HG02973 (cell line): ENCODE measurements at regions not wholly inside any gene's neighbourhood (a gene's known extent, or its start where the extent isn't known, plus 50 kb on each side); places are given as distances from the start of the nearest gene placed in this dataset.
"Not testable (repeated sequence)": the region's sequence is repeated elsewhere in the genome, so short reads cannot be mapped to it uniquely, and the experiment has no call there.

Experiments used
- ATAC-seq: cut with Tn5 transposase; IDR thresholded peaks from one replicate; pipeline ENCODE4 v1.9.1; 2021; ENCODE audit warnings: moderate library complexity; ENCODE audit not compliant: unreplicated experiment

GRCh38 chr2:235439959-235440662 lies 53.7 kb upstream of the AGAP1 start:
- no peak for ATAC-seq

GRCh38 chr2:235443580-235443979 lies 50.3 kb upstream of the AGAP1 start:
- not testable (repeated sequence) for ATAC-seq
